Endodermal cell (in vitro differentiated cells): ENCODE measurements at regions not wholly inside any gene's neighbourhood (a gene's known extent, or its start where the extent isn't known, plus 50 kb on each side); places are given as distances from the start of the nearest gene placed in this dataset.

Source experiments
- DNase-seq: peaks from one replicate; pipeline ENCODE4 v3.0.0-alpha.2; 2017
- H3K27ac ChIP-seq: 2 replicates; pipeline ENCODE4 v1.5.1; 2013; ENCODE audit warnings: mild to moderate bottlenecking, low read depth, low read length, moderate library complexity
- H3K27me3 ChIP-seq: 2 replicates; pipeline ENCODE4 v1.6.1; 2013; ENCODE audit warnings: mild to moderate bottlenecking, low read length, moderate library complexity; ENCODE audit not compliant: insufficient read depth, control insufficient read depth, poor library complexity, severe bottlenecking
- H3K36me3 ChIP-seq: 2 replicates; pipeline ENCODE4 v1.7.0; 2013; ENCODE audit warnings: mild to moderate bottlenecking, low read length, moderate library complexity; ENCODE audit not compliant: control insufficient read depth, insufficient read depth
- H3K4me1 ChIP-seq: one replicate; pipeline ENCODE4 v1.7.0; 2013; ENCODE audit warnings: low read length; ENCODE audit not compliant: control insufficient read depth, insufficient read depth
- H3K4me3 ChIP-seq: 2 replicates; pipeline ENCODE4 v1.5.1; 2013; ENCODE audit warnings: mild to moderate bottlenecking, low read length, moderate library complexity
- H3K9ac ChIP-seq: 2 replicates; pipeline ENCODE4 v1.6.1; 2013; ENCODE audit warnings: mild to moderate bottlenecking, low read length, moderate library complexity; ENCODE audit not compliant: poor library complexity, severe bottlenecking; ENCODE audit errors: extremely low read depth
- H3K9me3 ChIP-seq: 2 replicates; pipeline ENCODE4 v1.6.1; 2013; ENCODE audit warnings: mild to moderate bottlenecking, low read length, moderate library complexity; ENCODE audit not compliant: control insufficient read depth
- H3K27ac Mint-ChIP-seq: 2 replicates; pipeline ENCODE4 v1.8.0; 2020; ENCODE audit warnings: mixed read lengths
- H3K27me3 Mint-ChIP-seq: 2 replicates; pipeline ENCODE4 v1.8.0; 2021; ENCODE audit warnings: mild to moderate bottlenecking, mixed read lengths; ENCODE audit not compliant: insufficient read depth
- H3K36me3 Mint-ChIP-seq: 2 replicates; pipeline ENCODE4 v1.8.0; 2020; ENCODE audit warnings: low read depth, mixed read lengths
- H3K4me1 Mint-ChIP-seq: 2 replicates; pipeline ENCODE4 v1.8.0; 2020; ENCODE audit warnings: mixed read lengths
- H3K4me3 Mint-ChIP-seq: 2 replicates; pipeline ENCODE4 v1.8.0; 2020; ENCODE audit warnings: mild to moderate bottlenecking, moderate library complexity, mixed read lengths
- H3K9me3 Mint-ChIP-seq: 2 replicates; pipeline ENCODE4 v1.8.0; 2020; ENCODE audit warnings: mild to moderate bottlenecking, mixed read lengths
- WGBS, 2 experiments: methylation state at CpG; one replicate each; pipeline versions ENCODE4 v1.1.5 to v1.1.7; 2013; ENCODE audit warnings: missing lambda C conversion rate in 2 of 2, mixed read lengths in 1 of 2; ENCODE audit not compliant: insufficient coverage in 1 of 2, insufficient read length in 1 of 2; 5-methylcytosine and 5-hydroxymethylcytosine counted together
- TF ChIP-seq, protein P1 (sequence below): fragments of 200-600 bp; sonication (generic); conservative IDR thresholded peaks from 2 replicates; pipeline ENCODE4 v1.5.0; 2021; ENCODE audit warnings: antibody characterized with exemption, mild to moderate bottlenecking

DNA sequence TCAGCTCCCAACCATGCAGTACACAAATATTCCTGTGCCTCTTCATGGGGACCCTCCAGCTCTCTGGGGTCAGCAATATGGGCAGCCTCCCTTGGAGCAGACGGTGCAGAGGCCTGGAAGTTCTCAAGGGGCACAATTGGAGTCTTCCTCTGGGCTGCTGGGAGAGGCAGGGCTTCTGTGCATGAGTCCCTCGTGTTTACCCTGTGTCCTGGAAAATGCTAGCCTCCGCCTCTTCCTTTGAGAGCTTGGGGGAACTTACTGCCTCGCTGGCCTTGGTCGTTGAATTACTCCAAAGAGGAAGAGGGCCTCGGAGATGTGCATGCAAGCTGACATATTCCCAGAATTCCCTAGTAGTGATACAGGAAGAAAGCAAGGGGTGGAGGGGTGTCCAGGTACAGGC, 284.4 kb upstream of the IGF1R start:
- DNase-seq, result no peak
- Histone ChIP-seq H3K27ac (no peak overlapping the region), H3K9ac (no peak overlapping the region), H3K9me3 (no peaks in the 10 kb centered on the region), H3K4me1 (no peaks in the 10 kb centered on the region), H3K27me3 (no peaks in the 10 kb centered on the region), H3K36me3 (no peaks in the 10 kb centered on the region), H3K4me3 (no peak overlapping the region)
- H3K27ac Mint-ChIP-seq, result no peak overlapping the region
- no peaks in the 10 kb centered on the region for H3K4me1 Mint-ChIP-seq
- no peak overlapping the region for H3K4me3 Mint-ChIP-seq
- H3K27me3 Mint-ChIP-seq, result no peaks in the 10 kb centered on the region
- TF ChIP-seq, protein P1, sequence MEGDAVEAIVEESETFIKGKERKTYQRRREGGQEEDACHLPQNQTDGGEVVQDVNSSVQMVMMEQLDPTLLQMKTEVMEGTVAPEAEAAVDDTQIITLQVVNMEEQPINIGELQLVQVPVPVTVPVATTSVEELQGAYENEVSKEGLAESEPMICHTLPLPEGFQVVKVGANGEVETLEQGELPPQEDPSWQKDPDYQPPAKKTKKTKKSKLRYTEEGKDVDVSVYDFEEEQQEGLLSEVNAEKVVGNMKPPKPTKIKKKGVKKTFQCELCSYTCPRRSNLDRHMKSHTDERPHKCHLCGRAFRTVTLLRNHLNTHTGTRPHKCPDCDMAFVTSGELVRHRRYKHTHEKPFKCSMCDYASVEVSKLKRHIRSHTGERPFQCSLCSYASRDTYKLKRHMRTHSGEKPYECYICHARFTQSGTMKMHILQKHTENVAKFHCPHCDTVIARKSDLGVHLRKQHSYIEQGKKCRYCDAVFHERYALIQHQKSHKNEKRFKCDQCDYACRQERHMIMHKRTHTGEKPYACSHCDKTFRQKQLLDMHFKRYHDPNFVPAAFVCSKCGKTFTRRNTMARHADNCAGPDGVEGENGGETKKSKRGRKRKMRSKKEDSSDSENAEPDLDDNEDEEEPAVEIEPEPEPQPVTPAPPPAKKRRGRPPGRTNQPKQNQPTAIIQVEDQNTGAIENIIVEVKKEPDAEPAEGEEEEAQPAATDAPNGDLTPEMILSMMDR, result no peak
- H3K9me3 Mint-ChIP-seq, result no peaks in the 10 kb centered on the region
- no peaks in the 10 kb centered on the region for H3K36me3 Mint-ChIP-seq
- 75 to 77% methylated on average over 6 of the region's 6 CpGs for WGBS, 2 experiments

- H3K36me3 Mint-ChIP-seq, result no peaks in the 10 kb centered on the region
- H3K27ac Mint-ChIP-seq, result no peak overlapping the region
- WGBS, 2 experiments, result 85 to 92% methylated on average over 2 to 3 of the region's 3 CpGs
- H3K27me3 Mint-ChIP-seq, result peaks cover 3% of the 10 kb centered on the region
- no peaks in the 10 kb centered on the region for H3K4me1 Mint-ChIP-seq
- Histone ChIP-seq H3K4me3 (no peak overlapping the region), H3K4me1 (no peaks in the 10 kb centered on the region), H3K36me3 (no peaks in the 10 kb centered on the region), H3K9me3 (no peaks in the 10 kb centered on the region), H3K9ac (no peak overlapping the region), H3K27ac (no peak overlapping the region), H3K27me3 (no peaks in the 10 kb centered on the region)
- no peak for DNase-seq
- H3K4me3 Mint-ChIP-seq, result no peak overlapping the region
- TF ChIP-seq, protein P1, result no peak
- no peaks in the 10 kb centered on the region for H3K9me3 Mint-ChIP-seq
Measured at GRCh38 chr15:98369081-98369716, 279.1 kb upstream of the IGF1R start.

DNA sequence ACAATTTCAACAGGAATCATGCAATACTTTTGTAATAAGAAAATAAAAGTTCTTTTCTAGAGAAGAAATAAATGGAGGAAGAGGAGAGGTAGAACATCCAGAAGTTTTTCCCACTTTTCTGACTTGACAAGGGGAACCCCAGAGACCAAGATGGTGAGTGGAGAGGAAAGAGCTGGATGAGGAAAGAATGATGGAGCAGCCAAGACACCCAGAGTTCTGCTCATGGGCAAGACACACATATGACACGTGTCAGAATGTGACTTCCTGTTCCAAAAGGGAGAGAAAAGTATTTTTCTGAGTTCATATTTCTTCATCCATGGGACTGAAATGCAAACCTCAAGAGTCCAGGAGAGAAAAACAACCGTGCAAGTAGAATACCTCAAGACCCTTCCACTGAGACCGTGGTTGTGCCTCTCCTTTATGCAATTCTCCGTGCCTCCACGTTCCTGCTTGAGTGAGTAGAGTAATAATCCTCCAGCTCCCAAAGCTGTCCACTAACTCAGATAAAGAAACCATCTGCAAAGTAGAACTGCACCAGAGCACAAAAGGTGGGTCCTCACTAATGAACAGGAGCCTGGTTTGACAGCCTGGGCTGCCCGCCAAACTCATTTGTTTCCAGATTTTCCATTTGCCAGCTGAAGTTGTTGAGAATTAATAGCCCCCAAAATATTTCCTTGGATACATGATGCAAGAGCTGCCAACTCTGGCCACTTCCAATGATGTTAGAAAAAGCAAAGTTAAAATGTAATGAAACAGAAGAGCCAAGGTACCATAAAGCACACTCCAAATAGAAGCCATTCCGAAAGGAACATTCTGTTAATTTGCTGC, 272.6 kb upstream of the IGF1R start:
- H3K4me3 Mint-ChIP-seq, result no peak overlapping the region
- no peak for DNase-seq
- no peak overlapping the region for H3K27ac Mint-ChIP-seq
- peaks cover 7% of the 10 kb centered on the region for H3K9me3 ChIP-seq
- no peaks in the 10 kb centered on the region for H3K36me3 ChIP-seq
- 93 to 95% methylated on average over 7 of the region's 7 CpGs for WGBS, 2 experiments
- H3K27me3 ChIP-seq, result no peaks in the 10 kb centered on the region
- H3K4me3 ChIP-seq, result no peak overlapping the region
- H3K9me3 Mint-ChIP-seq, result peaks cover 17% of the 10 kb centered on the region
- H3K4me1 ChIP-seq, result no peaks in the 10 kb centered on the region
- peaks cover 6% of the 10 kb centered on the region for H3K27me3 Mint-ChIP-seq
- no peak overlapping the region for H3K9ac ChIP-seq
- no peaks in the 10 kb centered on the region for H3K4me1 Mint-ChIP-seq
- TF ChIP-seq, protein P1, result no peak
- no peaks in the 10 kb centered on the region for H3K36me3 Mint-ChIP-seq
- H3K27ac ChIP-seq, result no peak overlapping the region
